ENCODE measurements at regions not wholly inside any gene's neighbourhood (a gene's known extent, or its start where the extent isn't known, plus 50 kb on each side); places are given as distances from the start of the nearest gene placed in this dataset.

DNA sequence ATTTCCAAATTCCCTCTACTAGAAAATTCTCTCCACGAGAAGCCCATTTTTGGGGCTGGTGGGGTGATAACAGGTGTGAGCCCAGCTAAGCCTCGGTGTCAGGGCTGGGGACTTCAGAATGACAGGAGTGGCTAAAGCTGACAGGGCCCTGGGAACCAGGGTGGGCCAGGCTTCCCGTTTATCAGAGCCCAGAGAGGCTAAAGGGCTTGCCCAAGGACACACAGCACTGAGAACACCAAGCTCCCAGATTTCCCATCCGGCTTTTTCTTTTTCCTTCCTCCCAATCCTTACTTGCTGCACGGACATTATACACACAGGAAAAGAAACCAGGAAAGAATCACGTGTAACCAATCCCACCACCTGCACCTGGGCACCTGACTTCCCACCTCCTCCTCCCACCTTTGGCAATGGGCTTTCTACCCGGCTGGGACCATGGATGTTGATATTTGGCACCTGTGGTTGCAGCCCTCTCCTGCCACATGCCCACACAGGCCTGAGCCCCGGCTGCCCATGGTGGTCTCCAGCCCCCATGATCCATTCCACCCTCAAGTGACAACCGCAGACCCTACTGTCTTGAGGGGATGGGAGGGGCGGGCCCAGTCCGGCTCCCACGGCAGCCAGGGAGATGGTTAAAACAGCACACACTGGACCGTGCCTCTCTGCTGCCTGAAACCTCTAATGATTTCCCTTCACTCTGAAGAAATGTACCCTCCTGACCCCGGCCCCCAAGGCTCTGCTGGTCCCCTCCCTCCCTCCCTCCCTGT, 78.9 kb downstream of the ENGASE start:
- BruUV-seq (replicated peaks) = no TSS peak
- Histone ChIP-seq H3K27me3 (ENCODE audit: control insufficient read depth, insufficient read depth, low read length) (peaks cover 3% of the 10 kb centered on the region; the same call in 1 of the 2 replicates), H3K27ac (ENCODE audit: low read length) (no peak overlapping the region), H3K4me3 (ENCODE audit: low read depth in 2 of 2, low read length in 2 of 2) (no peak overlapping the region), H3K9me3 (ENCODE audit: control insufficient read depth, insufficient read depth, low read depth, low read length) (no peaks in the 10 kb centered on the region), H3K4me1 (ENCODE audit: control insufficient read depth, insufficient read depth, low read length) (peaks cover 6% of the 10 kb centered on the region), H3K36me3 (ENCODE audit: control insufficient read depth, insufficient read depth, low read length) (no peaks in the 10 kb centered on the region)
- no peak for TF ChIP-seq CTCF (IDR thresholded peaks at IDR 0.05)
- no peak for TF ChIP-seq SIN3A (IDR thresholded peaks at IDR 0.05; ENCODE audit: borderline replicate concordance, insufficient read depth, low read depth, low read length)
- TF ChIP-seq REST (IDR thresholded peaks at IDR 0.05; ENCODE audit: insufficient read depth in 1 of 2, low read depth in 2 of 2, low read length in 1 of 2) = no peak
- no peak for TF ChIP-seq POLR2AphosphoS5 (IDR thresholded peaks at IDR 0.05; ENCODE audit: low read depth, low read length)
- no peak for TF ChIP-seq TCF7L2 (IDR thresholded peaks at IDR 0.05; ENCODE audit: low read depth, low read length)
- in situ Hi-C loops (cut with HindIII; ENCODE audit: low pct_unique_long_range_greater_than_20kb, low sequenced_read_pairs) (no loop called here), intact Hi-C loops (cut with micrococcal nuclease; ENCODE audit: unreplicated experiment) (no loop called here)
- no peak for ATAC-seq
- ChIA-PET POLR2A (no interaction called here), CTCF (no interaction called here)
- no peak for DNase-seq (ENCODE audit: low read depth, low spot score)

DNA sequence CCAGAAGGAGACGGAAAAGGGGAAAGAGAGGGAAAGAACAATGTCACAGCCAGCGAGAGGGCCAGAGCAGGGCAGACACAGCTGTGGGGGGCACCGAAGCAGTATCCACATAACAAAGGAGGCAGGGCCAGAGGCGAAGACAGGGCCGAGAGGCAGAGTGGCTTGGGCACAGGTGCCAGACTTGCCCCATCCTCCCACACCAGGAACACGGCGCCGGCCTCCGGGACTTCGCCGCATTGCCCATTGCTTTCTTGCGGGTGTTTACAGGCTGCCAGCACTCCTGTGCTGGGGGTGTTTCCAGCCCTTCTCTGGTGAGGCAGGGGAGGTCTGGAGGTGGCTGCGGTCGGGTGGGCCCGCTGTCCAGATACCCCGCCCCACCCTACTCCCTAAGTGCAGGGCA, 78.0 kb downstream of the ENGASE start:
- H3K9me3 ChIP-seq (ENCODE audit: control insufficient read depth, insufficient read depth, low read depth, low read length) = no peaks in the 10 kb centered on the region
- no TSS peak for BruUV-seq (replicated peaks)
- no peak overlapping the region for H3K27ac ChIP-seq (ENCODE audit: low read length)
- CTCF ChIA-PET = interaction anchor here (0.5 kb wide), 1 partner anchor 73 kb away, joined by 9 read pairs; no protein-coding TSS in a partner anchor
- DNase-seq (ENCODE audit: low read depth, low spot score) (no peak), ATAC-seq (peak; percentile 67)
- no peaks in the 10 kb centered on the region for H3K36me3 ChIP-seq (ENCODE audit: control insufficient read depth, insufficient read depth, low read length)
- peaks cover 6% of the 10 kb centered on the region for H3K4me1 ChIP-seq (ENCODE audit: control insufficient read depth, insufficient read depth, low read length)
- H3K27me3 ChIP-seq (ENCODE audit: control insufficient read depth, insufficient read depth, low read length) = no peaks in the 10 kb centered on the region; the same call in 1 of the 2 replicates
- intact Hi-C loops (cut with micrococcal nuclease; ENCODE audit: unreplicated experiment) (no loop called here), in situ Hi-C loops (cut with HindIII; ENCODE audit: low pct_unique_long_range_greater_than_20kb, low sequenced_read_pairs) (no loop called here)
- POLR2A ChIA-PET = no interaction called here
- no peak overlapping the region for H3K4me3 ChIP-seq (ENCODE audit: low read depth in 2 of 2, low read length in 2 of 2)
- no peak for TF ChIP-seq CTCF (IDR thresholded peaks at IDR 0.05)
- no peak for TF ChIP-seq SIN3A (IDR thresholded peaks at IDR 0.05; ENCODE audit: borderline replicate concordance, insufficient read depth, low read depth, low read length)
- no peak for TF ChIP-seq POLR2AphosphoS5 (IDR thresholded peaks at IDR 0.05; ENCODE audit: low read depth, low read length)
- TF ChIP-seq TCF7L2 (IDR thresholded peaks at IDR 0.05; ENCODE audit: low read depth, low read length) = no peak
- TF ChIP-seq REST (IDR thresholded peaks at IDR 0.05; ENCODE audit: insufficient read depth in 1 of 2, low read depth in 2 of 2, low read length in 1 of 2) = no peak
